ENCODE measurements at regions not wholly inside any gene's neighbourhood (a gene's known extent, or its start where the extent isn't known, plus 50 kb on each side); places are given as distances from the start of the nearest gene placed in this dataset.

DNA sequence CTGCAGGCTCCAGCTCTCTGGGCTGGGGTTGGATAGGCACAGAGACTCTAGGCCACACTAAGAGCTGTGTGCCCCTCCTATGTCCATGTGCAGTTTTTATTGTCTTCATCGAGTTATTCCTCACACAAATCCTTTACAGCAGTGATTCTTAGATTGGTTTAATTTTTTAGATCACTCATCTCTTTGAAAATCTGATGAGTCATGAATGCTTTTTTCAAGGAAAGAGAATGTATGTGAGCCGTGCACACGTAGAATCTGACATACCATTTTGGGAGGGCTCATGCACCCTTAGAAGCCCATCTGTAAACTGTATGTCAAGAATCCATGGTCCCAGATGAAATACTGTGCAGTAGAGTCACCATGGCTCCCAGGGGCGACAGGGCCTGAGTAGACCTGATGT lies 100.7 kb upstream of the S1PR3 start:
- no peak overlapping the region for H3K14ac ChIP-seq (ENCODE audit: low read length)
- no peaks in the 10 kb centered on the region for H3K79me1 ChIP-seq (ENCODE audit: low read depth, low read length)
- no peak overlapping the region for H3K4me3 ChIP-seq (ENCODE audit: low read length in 2 of 2)
- H3K27me3 ChIP-seq (ENCODE audit: control insufficient read depth in 3 of 3, insufficient read depth in 3 of 3, low read depth in 1 of 3, low read length in 3 of 3): no peaks in the 10 kb centered on the region
- DNase-seq (ENCODE audit: low spot score): no peak
- no peak overlapping the region for H3K27ac ChIP-seq (replicated peaks; ENCODE audit: low read length)
- no peaks in the 10 kb centered on the region for H3K9me3 ChIP-seq (replicated peaks in 1 of 2; ENCODE audit: control insufficient read depth in 2 of 2, insufficient read depth in 1 of 2, low read depth in 1 of 2, low read length in 2 of 2)
- no peak overlapping the region for H2AK5ac ChIP-seq (ENCODE audit: low read depth, low read length)
- H3K23ac ChIP-seq (ENCODE audit: low read depth, low read length, poor library complexity): no peak overlapping the region
- H2BK12ac ChIP-seq (ENCODE audit: low read length): no peak overlapping the region
- no peak overlapping the region for H4K91ac ChIP-seq (ENCODE audit: low read depth, low read length, poor library complexity)
- no peak overlapping the region for H3K9ac ChIP-seq (ENCODE audit: low read depth, low read length, poor library complexity)
- no peak overlapping the region for H3K4ac ChIP-seq (ENCODE audit: low read length)
- H2AFZ ChIP-seq (ENCODE audit: low read length): no peak overlapping the region
- no peak overlapping the region for H3K18ac ChIP-seq (ENCODE audit: low read length)
- H2BK120ac ChIP-seq (ENCODE audit: low read depth, low read length): no peak overlapping the region
- no peak overlapping the region for H2BK15ac ChIP-seq (ENCODE audit: low read length)
- WGBS, 2 donors (ENCODE audit: extremely low coverage in 2 of 2, insufficient read length in 2 of 2, insufficient replicate concordance in 1 of 2): no CpG with 5 or more reads among the region's 4 CpGs
- no peak overlapping the region for H3K4me2 ChIP-seq (ENCODE audit: insufficient read depth, low read length, poor library complexity, severe bottlenecking)
- H3K36me3 ChIP-seq (replicated peaks in 1 of 2; ENCODE audit: control insufficient read depth in 2 of 2, insufficient read depth in 2 of 2, low read length in 2 of 2): no peaks in the 10 kb centered on the region
- no peak overlapping the region for H4K8ac ChIP-seq (ENCODE audit: low read depth, low read length)
- no peak overlapping the region for H2BK5ac ChIP-seq (ENCODE audit: low read length)
- H3K4me1 ChIP-seq (ENCODE audit: control insufficient read depth in 2 of 2, insufficient read depth in 1 of 2, low read depth in 1 of 2, low read length in 2 of 2): peaks cover 2 to 13% of the 10 kb centered on the region in 2 donors

DNA sequence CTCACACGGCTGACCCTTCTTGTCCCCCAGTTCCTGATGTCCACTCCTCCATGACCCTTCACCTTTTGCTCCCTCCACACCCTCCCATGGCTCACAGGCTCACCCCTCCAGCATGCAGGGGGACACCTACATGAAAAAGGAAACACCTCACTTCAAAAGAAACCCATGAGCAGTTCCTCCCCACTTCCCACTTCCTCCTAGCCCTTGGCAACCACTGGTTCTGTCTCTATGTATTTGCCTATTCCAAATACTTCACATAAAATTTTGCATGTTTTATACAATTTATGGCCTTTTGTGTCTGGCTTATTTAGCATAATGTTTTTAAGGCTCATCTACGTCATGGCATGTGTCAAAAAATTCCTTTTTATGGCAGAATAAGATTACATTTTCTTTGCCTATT lies 100.2 kb upstream of the S1PR3 start:
- H3K9me3 ChIP-seq (replicated peaks in 1 of 2; ENCODE audit: control insufficient read depth in 2 of 2, insufficient read depth in 1 of 2, low read depth in 1 of 2, low read length in 2 of 2): no peaks in the 10 kb centered on the region
- no peak overlapping the region for H4K91ac ChIP-seq (ENCODE audit: low read depth, low read length, poor library complexity)
- no peak overlapping the region for H2AFZ ChIP-seq (ENCODE audit: low read length)
- H3K4ac ChIP-seq (ENCODE audit: low read length): no peak overlapping the region
- H2BK12ac ChIP-seq (ENCODE audit: low read length): no peak overlapping the region
- no peak overlapping the region for H2AK5ac ChIP-seq (ENCODE audit: low read depth, low read length)
- no peak overlapping the region for H2BK120ac ChIP-seq (ENCODE audit: low read depth, low read length)
- no peaks in the 10 kb centered on the region for H3K36me3 ChIP-seq (replicated peaks in 1 of 2; ENCODE audit: control insufficient read depth in 2 of 2, insufficient read depth in 2 of 2, low read length in 2 of 2)
- no peaks in the 10 kb centered on the region for H3K27me3 ChIP-seq (ENCODE audit: control insufficient read depth in 3 of 3, insufficient read depth in 3 of 3, low read depth in 1 of 3, low read length in 3 of 3)
- no peak overlapping the region for H3K14ac ChIP-seq (ENCODE audit: low read length)
- no peak for DNase-seq (ENCODE audit: low spot score)
- no peak overlapping the region for H3K4me2 ChIP-seq (ENCODE audit: insufficient read depth, low read length, poor library complexity, severe bottlenecking)
- H3K18ac ChIP-seq (ENCODE audit: low read length): no peak overlapping the region
- H3K27ac ChIP-seq (replicated peaks; ENCODE audit: low read length): no peak overlapping the region
- H2BK15ac ChIP-seq (ENCODE audit: low read length): no peak overlapping the region
- H3K9ac ChIP-seq (ENCODE audit: low read depth, low read length, poor library complexity): no peak overlapping the region
- H2BK5ac ChIP-seq (ENCODE audit: low read length): no peak overlapping the region
- H4K8ac ChIP-seq (ENCODE audit: low read depth, low read length): no peak overlapping the region
- no peak overlapping the region for H3K23ac ChIP-seq (ENCODE audit: low read depth, low read length, poor library complexity)
- WGBS, 2 donors (ENCODE audit: extremely low coverage in 2 of 2, insufficient read length in 2 of 2, insufficient replicate concordance in 1 of 2): no CpG with 5 or more reads among the region's 2 CpGs
- no peaks in the 10 kb centered on the region for H3K79me1 ChIP-seq (ENCODE audit: low read depth, low read length)
- no peak overlapping the region for H3K4me3 ChIP-seq (ENCODE audit: low read length in 2 of 2)
- H3K4me1 ChIP-seq (ENCODE audit: control insufficient read depth in 2 of 2, insufficient read depth in 1 of 2, low read depth in 1 of 2, low read length in 2 of 2): peaks cover 2 to 13% of the 10 kb centered on the region in 2 donors

DNA sequence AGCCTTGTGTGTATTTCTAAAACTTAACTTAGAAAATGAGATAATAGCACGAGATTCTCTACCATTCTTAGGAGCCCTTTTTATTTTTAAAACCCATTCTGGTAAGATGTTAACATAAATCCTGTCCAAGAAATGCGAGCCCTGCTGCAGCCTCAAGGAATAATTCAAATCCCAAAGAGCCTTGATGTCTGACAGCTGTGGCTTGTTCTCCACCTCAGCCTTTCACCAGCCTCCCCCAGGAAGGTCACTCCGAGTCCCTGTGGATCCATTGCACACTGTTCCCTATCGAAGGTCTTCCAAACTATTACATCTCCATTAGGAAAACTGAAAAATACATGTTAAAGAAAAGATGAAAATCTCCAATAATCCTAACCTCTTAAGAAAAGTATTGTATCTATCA lies 98.5 kb upstream of the S1PR3 start:
- WGBS, 2 donors (ENCODE audit: extremely low coverage in 2 of 2, insufficient read length in 2 of 2, insufficient replicate concordance in 1 of 2): no CpG with 5 or more reads among the region's 4 CpGs

DNA sequence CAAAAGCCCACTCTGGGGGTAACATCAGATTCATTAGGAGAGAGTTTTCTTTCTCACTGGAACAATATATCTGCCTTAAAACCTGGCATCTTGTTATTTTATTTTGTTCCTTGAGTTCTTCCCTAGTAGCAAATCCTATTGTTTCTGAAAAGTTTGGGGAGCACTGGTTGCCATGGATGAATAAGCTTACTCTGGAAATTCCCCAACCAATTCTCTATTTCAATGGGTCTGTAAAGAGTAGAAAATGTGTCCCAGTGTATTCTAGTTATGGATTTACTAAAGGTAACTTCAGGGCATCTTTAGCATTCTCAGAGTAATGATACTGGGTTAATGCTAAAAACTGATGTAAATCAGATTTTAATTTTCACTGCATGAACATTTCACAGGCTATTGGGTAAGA lies 94.2 kb upstream of the S1PR3 start:
- H2BK5ac ChIP-seq (ENCODE audit: low read length): no peak overlapping the region
- H3K4ac ChIP-seq (ENCODE audit: low read length): no peak overlapping the region
- no peaks in the 10 kb centered on the region for H3K9me3 ChIP-seq (replicated peaks in 1 of 2; ENCODE audit: control insufficient read depth in 2 of 2, insufficient read depth in 1 of 2, low read depth in 1 of 2, low read length in 2 of 2)
- no peak overlapping the region for H2AK5ac ChIP-seq (ENCODE audit: low read depth, low read length)
- no peaks in the 10 kb centered on the region for H3K79me1 ChIP-seq (ENCODE audit: low read depth, low read length)
- no peaks in the 10 kb centered on the region for H3K27me3 ChIP-seq (ENCODE audit: control insufficient read depth in 3 of 3, insufficient read depth in 3 of 3, low read depth in 1 of 3, low read length in 3 of 3)
- H3K23ac ChIP-seq (ENCODE audit: low read depth, low read length, poor library complexity): no peak overlapping the region
- no peak overlapping the region for H2AFZ ChIP-seq (ENCODE audit: low read length)
- H3K18ac ChIP-seq (ENCODE audit: low read length): no peak overlapping the region
- H3K27ac ChIP-seq (replicated peaks; ENCODE audit: low read length): no peak overlapping the region
- H3K4me3 ChIP-seq (ENCODE audit: low read length in 2 of 2): no peak overlapping the region
- no peak for DNase-seq (ENCODE audit: low spot score)
- H2BK120ac ChIP-seq (ENCODE audit: low read depth, low read length): no peak overlapping the region
- H3K14ac ChIP-seq (ENCODE audit: low read length): no peak overlapping the region
- no peak overlapping the region for H3K4me2 ChIP-seq (ENCODE audit: insufficient read depth, low read length, poor library complexity, severe bottlenecking)
- no peak overlapping the region for H4K91ac ChIP-seq (ENCODE audit: low read depth, low read length, poor library complexity)
- H3K9ac ChIP-seq (ENCODE audit: low read depth, low read length, poor library complexity): no peak overlapping the region
- no peak overlapping the region for H4K8ac ChIP-seq (ENCODE audit: low read depth, low read length)
- no peak overlapping the region for H2BK12ac ChIP-seq (ENCODE audit: low read length)
- no peaks in the 10 kb centered on the region for H3K4me1 ChIP-seq (ENCODE audit: control insufficient read depth in 2 of 2, insufficient read depth in 1 of 2, low read depth in 1 of 2, low read length in 2 of 2)
- no peaks in the 10 kb centered on the region for H3K36me3 ChIP-seq (replicated peaks in 1 of 2; ENCODE audit: control insufficient read depth in 2 of 2, insufficient read depth in 2 of 2, low read length in 2 of 2)
- no peak overlapping the region for H2BK15ac ChIP-seq (ENCODE audit: low read length)

More for the DNA sequence above, 98.5 kb upstream of the S1PR3 start:
- DNase-seq (ENCODE audit: low spot score): no peak
- H3K4me2 ChIP-seq (ENCODE audit: insufficient read depth, low read length, poor library complexity, severe bottlenecking): no peak overlapping the region
- H3K23ac ChIP-seq (ENCODE audit: low read depth, low read length, poor library complexity): no peak overlapping the region
- H4K91ac ChIP-seq (ENCODE audit: low read depth, low read length, poor library complexity): no peak overlapping the region
- no peak overlapping the region for H2AFZ ChIP-seq (ENCODE audit: low read length)
- H3K9ac ChIP-seq (ENCODE audit: low read depth, low read length, poor library complexity): no peak overlapping the region
- H3K27ac ChIP-seq (replicated peaks; ENCODE audit: low read length): no peak overlapping the region
- no peak overlapping the region for H3K4ac ChIP-seq (ENCODE audit: low read length)
- no peaks in the 10 kb centered on the region for H3K36me3 ChIP-seq (replicated peaks in 1 of 2; ENCODE audit: control insufficient read depth in 2 of 2, insufficient read depth in 2 of 2, low read length in 2 of 2)
- H2BK120ac ChIP-seq (ENCODE audit: low read depth, low read length): no peak overlapping the region
- H3K9me3 ChIP-seq (replicated peaks in 1 of 2; ENCODE audit: control insufficient read depth in 2 of 2, insufficient read depth in 1 of 2, low read depth in 1 of 2, low read length in 2 of 2): no peaks in the 10 kb centered on the region
- no peak overlapping the region for H2AK5ac ChIP-seq (ENCODE audit: low read depth, low read length)
- H3K14ac ChIP-seq (ENCODE audit: low read length): no peak overlapping the region
- no peak overlapping the region for H2BK5ac ChIP-seq (ENCODE audit: low read length)
- no peak overlapping the region for H2BK12ac ChIP-seq (ENCODE audit: low read length)
- no peak overlapping the region for H2BK15ac ChIP-seq (ENCODE audit: low read length)
- no peak overlapping the region for H3K4me3 ChIP-seq (ENCODE audit: low read length in 2 of 2)
- no peak overlapping the region for H4K8ac ChIP-seq (ENCODE audit: low read depth, low read length)
- peaks cover 2 to 13% of the 10 kb centered on the region in 2 donors for H3K4me1 ChIP-seq (ENCODE audit: control insufficient read depth in 2 of 2, insufficient read depth in 1 of 2, low read depth in 1 of 2, low read length in 2 of 2)
- no peaks in the 10 kb centered on the region for H3K79me1 ChIP-seq (ENCODE audit: low read depth, low read length)
- H3K27me3 ChIP-seq (ENCODE audit: control insufficient read depth in 3 of 3, insufficient read depth in 3 of 3, low read depth in 1 of 3, low read length in 3 of 3): no peaks in the 10 kb centered on the region
- H3K18ac ChIP-seq (ENCODE audit: low read length): no peak overlapping the region
